GM19099 (cell line): ENCODE measurements at regions not wholly inside any gene's neighbourhood (a gene's known extent, or its start where the extent isn't known, plus 50 kb on each side); places are given as distances from the start of the nearest gene placed in this dataset.

Experiments used
- POLR2A ChIP-seq: IDR thresholded peaks from 3 replicates; pipeline ENCODE4 v1.6.1; 2011; ENCODE audit warnings: low read depth; ENCODE audit not compliant: insufficient read length; ENCODE audit errors: extremely low read depth

DNA sequence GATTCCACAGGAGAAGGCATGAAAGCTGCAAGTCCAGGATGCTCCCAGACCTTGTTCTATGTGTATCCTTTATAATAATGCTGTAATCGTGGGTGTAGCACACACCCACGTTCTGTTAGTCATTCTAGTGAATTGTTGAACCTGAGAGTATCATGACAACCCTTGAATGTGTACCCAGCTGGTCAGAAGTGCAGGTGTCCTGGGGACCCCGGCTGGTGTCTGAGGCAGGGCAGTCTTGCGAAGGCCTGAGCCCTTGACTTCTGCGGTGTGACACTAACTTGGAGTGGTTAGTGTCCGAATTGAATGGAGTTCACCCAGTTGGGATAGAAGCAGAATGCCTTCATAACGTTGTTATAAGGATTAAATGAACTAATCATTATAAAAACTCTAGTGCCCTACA lies 218.0 kb upstream of the TNRC6C start:
- no peak for TF ChIP-seq POLR2A

DNA sequence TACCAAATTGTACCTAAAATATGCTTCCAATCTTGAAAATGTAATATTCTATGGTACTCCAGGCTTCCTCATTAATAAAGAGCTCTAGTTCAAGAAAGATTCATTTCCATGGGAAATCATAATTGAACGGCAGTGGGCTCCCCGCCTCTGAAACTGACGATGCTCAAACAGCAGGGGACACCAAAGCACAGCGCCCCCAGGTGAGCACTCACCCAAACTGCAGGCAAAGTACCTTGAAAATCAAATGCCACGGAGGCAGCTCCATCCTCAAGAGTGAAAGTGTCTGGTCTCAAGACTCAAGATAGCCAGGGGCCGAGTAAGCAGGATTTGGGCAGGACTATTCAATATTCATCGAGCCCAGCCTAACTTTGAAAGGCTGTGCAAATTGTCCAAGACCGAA lies 217.4 kb upstream of the TNRC6C start:
- no peak for TF ChIP-seq POLR2A

DNA sequence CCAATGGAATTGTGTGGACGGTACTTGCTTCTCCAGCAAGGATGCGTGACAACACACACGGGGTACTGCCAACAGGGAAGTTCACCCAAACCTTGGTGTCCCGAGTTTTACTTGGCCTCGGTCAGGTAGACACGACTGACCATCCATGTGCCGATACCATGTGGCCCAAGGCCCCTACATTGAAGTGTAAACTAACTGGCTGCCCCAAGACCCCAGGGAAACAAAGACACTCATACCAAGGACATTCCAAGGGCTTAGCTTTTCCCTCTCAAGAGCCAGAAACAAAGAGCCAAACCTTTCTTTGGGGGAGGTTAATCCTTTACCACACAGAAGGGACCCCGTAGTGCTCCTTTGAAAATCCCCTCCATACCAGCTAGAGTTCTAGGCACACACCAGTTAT lies 215.9 kb upstream of the TNRC6C start:
- TF ChIP-seq POLR2A, result no peak

DNA sequence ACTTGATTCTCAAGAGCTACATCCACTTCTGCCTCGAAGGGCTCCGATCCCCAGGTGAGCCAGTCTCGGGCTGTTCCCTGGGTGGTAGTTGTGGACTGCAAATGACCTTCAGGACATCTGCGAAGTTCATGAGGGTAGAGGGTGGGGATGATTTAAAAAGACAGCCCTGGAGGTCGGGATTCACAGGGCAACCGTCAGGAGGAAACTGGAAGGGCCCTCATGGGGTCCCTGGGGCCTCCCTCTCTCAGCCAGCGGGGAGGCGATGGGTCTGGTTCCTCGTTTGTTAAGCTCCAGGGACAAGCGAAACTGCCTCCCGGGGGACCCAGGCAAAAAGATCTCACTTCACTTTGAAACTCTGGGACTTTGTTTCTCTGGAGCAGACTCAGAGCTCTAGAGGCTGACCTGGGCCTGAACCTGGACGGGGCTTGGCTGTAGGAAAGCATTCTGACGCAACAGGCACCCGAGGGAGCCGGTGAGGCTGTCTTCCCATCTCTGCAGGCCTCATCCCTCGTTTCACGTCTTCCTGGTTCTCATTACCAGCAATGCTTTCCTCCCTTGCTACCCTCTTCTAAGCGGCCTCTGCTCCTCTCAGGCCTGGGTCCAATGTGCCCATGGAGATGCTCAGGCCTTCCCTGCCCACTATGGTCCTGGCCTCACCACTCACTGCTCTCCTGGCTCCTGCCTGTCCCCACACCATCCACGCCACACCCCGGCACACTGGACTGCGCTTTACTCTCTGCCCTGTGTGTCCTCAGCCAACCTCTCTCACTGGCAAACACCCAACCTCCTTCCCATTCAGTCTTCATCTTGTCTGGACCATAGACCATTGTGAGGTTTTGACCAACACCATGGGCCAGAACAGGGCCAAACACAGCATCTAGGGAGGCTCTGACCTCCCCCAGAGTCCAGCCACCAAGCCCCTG lies 214.2 kb upstream of the TNRC6C start:
- no peak for TF ChIP-seq POLR2A

DNA sequence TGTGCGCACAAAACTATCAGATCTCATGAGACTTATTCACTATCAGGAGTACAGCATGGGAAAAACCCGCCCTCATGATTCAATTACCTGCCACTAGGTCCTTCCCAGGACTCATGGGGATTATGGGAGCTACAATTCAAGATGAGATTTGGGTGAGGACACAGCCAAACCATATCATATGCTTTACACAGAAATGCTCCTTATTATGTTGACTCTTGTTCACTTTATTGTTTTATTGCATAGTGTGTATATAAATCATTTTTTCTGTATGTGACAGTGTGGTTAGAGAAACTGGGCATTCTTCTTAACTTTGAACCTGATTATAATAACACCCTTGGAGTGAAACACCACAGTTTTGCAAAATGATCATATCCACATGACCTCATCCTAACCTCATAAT lies 212.8 kb upstream of the TNRC6C start:
- no peak for TF ChIP-seq POLR2A

DNA sequence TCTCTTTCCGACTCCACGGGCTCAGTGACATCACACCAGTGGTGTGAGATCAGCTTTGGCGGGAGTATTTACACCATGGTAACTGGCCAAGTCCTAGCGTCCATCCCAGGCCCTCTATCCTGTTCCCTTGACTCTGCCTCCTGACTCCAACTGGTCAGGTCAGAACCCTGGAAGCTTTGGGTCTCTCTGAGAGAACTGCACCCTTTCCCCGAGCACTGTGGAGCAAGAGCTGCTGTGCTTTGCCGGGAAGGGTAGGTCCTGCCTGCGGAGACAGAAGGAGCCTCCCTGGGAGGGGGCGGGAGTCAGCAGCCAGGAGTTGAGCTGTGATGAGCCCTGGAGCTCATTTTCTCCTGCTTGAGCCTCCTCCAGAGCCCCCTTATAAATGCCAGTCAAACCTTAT lies 212.1 kb upstream of the TNRC6C start:
- no peak for TF ChIP-seq POLR2A

DNA sequence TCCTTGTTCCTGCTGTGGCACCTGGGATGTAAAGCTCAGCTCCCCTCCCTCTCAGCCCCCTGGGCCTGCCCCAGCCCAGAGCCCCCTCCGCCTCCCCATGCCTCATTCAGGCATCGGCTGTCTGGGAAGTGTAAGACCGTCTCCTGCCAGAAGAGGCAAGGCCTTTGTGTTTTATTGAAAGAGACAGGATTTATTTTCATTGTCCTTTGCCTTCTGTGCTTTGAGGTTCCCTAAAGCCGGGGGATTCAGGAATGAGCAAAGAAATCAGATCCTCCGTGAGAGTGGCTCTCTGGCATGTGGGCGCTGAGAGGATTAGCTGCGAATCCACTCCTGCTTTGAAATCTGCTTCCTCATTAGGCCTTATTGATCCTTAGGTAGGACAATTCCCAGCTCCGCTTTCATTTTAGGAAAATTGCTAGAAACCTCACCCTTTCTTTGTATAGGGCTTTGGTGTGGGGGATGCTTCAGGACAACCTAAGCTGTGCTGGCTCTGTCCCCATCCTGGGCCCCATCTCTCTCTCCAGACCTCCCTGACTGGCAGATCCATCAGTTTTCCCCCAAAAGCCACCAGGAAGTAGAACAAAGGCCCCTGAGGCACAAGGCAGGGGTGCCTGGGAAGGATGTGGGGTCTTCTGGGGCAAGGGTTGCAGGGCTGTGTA lies 211.5 kb upstream of the TNRC6C start:
- TF ChIP-seq POLR2A, result no peak

DNA sequence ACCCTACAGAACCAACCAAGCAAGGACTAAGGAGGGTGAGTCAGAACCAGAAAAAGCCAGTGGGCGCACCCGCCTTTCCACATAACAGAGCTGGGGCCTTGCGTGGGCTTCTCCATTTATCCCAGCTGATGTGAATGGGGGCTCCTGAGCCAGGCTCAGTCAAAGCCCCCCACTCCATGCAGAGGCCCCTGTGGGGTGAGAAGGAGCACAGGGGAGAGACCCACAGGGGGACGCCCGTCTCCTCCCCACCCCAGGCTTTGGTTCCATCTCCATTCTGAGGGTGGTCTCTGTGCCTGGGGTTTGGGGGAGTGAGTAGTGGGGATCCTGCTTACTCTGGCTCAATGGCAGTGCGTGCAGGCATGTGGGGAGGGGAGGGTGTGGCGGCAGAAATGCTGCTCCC lies 210.1 kb upstream of the TNRC6C start:
- TF ChIP-seq POLR2A, result no peak

DNA sequence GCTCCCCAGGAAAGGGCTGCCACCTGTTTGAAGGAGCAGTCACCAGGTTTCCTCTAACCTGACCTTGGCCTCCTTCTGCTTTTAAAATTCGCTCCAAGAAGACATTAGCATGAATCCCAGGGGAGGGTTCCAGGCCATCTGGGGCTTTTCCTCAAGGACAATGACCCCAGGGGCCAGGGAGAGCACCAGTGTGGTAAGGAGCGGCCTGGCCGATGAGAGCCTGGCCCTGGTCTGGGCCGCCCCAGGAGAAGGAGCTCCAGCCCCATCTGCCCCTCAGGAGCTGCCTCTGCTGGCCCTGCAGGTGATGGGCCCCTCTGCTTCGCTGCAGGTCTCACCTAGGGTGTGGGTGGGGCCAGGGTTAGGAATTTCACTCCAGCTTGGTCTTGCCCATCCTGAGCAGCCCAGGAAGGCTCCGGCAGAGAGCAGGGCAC lies 209.2 kb upstream of the TNRC6C start:
- no peak for TF ChIP-seq POLR2A

DNA sequence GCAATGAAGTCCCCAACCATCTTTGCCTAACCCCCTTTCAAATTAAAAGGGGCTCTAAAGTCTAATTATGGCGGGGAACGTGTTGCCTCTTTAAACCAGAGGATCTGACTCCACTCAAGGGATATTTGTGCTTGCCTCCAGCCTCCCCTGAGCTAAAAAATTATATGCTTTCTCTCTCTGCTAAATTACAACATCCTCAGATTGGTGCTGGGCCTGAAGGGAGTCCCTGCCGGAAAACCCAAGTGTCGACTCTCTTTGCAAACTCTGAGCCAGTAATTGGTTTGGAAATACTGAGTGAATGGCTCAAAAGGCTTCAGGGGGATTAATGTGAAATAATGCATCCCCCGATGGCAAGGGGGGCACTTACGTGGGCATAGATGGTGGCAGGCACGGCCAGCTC lies 208.5 kb upstream of the TNRC6C start:
- no peak for TF ChIP-seq POLR2A

DNA sequence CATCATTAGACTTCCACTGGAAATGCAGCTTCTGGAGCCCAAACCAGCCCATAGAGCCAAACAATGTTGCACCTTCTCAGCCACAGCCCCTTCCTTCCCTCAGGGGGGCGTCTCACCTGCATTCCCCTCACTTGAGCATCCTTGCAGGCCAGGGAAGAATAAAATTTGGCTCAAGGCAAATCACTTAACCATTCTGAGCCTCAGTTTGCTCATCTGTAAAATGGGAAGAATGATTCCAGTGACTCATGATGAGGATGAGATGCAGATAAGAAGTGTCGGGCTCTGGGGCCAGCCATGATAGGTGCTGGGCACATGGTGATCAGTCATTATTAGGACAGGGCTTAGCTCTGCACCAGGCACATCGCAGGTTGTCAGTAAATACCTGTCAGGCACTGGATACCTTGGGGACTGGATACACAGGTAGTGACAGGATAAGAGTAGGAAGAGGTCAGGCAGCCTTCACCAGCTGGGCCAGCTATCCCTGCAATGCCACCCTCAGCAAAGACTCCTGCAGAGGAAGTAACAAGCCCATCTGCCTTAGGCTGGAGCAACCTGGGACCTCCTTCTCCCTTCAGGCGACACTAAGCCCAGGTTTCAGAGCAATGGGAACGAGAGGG lies 208.0 kb upstream of the TNRC6C start:
- no peak for TF ChIP-seq POLR2A

DNA sequence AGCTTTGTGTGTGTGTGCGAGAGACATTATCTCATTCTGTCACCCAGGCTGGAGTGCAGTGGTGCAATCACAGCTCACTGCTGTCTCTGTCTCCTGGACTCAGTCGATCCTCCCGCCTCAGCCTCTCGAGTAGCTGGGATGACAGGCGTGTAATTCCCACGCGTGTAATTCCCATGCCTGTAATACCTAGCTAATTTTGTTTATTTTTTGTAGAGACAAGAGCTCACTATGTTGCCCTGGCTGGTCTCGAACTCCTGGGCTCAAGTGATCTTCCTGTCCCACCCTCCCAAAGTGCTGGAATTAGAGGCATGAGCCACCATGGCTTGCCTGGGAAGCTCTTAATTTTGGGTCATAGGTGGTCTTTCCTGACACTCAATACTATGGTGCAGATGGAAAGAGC lies 205.3 kb upstream of the TNRC6C start:
- TF ChIP-seq POLR2A, result no peak

DNA sequence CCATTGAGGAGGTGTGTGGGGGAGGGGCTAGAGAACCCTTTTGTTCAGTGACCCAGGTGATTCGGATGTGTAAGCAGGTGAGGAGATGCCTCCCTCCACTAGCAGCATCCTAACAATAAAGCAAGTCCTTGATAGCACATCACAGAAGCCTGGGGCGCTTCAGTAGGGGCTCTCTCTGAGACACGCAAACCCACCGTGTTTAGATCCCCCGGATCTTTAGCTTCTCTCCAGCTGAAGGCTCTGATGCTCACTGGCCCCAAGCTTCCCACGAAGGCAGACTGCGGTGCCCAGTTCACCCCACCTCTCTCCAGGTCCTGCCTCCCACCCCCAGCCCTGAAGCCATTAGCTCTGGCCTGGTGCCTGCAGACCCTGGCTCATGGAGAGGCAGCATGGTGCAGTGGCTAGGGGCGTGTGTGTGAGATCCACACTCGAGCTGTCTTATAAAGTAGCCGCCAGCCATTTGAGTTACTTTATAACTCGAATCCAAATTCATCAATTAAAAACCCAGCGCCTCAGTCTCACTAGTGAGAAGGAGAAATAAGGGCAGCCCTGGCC lies 204.7 kb upstream of the TNRC6C start:
- no peak for TF ChIP-seq POLR2A

DNA sequence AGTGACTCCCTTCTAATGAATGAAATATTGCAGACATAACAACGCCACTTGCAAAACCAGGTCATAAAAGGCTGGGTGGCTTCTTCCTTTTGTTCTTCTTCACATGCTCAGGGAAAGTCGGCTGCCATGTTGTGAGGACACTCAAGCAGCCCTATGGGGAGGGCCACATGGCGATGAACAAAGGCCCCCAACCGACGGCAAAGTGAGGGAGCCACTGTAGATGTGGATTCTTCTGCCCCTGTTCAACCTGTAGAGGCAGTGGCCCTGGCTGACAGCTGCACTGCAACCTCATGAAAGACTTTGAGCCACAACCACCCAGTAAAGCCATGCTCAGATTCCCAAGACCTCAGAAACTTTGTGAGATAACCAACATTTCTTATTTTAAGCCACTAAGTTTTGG lies 203.5 kb upstream of the TNRC6C start:
- TF ChIP-seq POLR2A, result no peak

DNA sequence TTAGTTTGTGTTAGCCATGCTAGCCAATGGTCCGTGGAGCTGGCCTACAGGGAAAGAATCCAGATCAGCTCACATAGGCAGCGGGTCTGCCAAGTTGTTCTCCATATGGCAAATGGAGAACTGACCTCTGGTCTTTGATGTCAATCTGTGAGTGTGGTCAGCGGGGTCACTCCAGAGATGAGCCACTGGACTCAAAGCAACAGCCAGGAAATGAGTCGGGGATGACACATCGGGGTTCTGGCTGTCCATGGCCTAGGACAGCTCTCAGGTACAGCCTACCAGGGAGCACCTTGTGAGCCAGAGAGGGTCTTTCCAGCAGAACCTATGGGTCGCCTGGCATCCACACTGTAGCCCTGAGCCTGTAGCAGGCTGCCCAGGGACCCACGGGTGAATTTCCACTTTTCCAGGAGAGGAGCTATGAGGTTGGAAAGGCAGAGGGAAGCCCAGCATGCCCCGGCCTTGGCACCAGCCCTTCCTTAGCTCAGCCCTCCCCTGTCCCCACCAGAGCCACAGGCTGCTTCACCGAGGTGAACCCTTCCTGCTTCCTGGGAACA lies 203.0 kb upstream of the TNRC6C start:
- no peak for TF ChIP-seq POLR2A

DNA sequence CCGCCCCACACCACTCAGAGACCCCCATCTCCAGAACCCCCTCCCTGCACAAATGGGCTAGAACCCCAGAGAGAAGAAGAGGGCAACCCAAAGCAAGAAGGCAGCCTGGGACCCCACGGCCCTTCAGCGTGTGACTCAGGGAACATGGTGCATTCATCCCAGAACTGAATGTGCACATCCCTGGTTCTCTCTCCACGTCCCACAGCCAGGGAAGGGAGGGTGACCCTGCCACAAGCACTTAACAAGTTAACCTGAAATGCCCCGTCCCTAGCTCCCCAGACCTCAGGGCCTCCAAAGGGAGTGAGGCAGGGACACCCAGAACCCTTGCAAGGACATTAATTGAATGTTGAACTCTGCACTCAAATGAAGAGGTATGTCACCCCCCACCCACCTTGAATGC lies 202.5 kb upstream of the TNRC6C start:
- TF ChIP-seq POLR2A, result no peak
